ENCODE measurements at regions not wholly inside any gene's neighbourhood (a gene's known extent, or its start where the extent isn't known, plus 50 kb on each side); places are given as distances from the start of the nearest gene placed in this dataset.

- DNase-seq: no peak
Measured at GRCh38 chr17:69958063-69958462, 117.0 kb upstream of the KCNJ16 start.

GRCh38 chr17:69959283-69959682 lies 115.7 kb upstream of the KCNJ16 start:
- no peak for DNase-seq

GRCh38 chr17:69960755-69961154 lies 114.3 kb upstream of the KCNJ16 start:
- DNase-seq: no peak

GRCh38 chr17:69961501-69962145 lies 113.4 kb upstream of the KCNJ16 start:
- no peak for DNase-seq

GRCh38 chr17:69962436-69962995 lies 112.5 kb upstream of the KCNJ16 start:
- no peak for DNase-seq

- peak; percentile 87 for DNase-seq
Measured at GRCh38 chr17:69967910-69968411, 107.1 kb upstream of the KCNJ16 start.

GRCh38 chr17:69969897-69970296 lies 105.1 kb upstream of the KCNJ16 start:
- DNase-seq: no peak

- no peak for DNase-seq
Measured at GRCh38 chr17:69972251-69972650, 102.8 kb upstream of the KCNJ16 start.

- DNase-seq: no peak
Measured at GRCh38 chr17:69975808-69976207, 99.2 kb upstream of the KCNJ16 start.

- no peak for DNase-seq
Measured at GRCh38 chr17:69978056-69978646, 96.9 kb upstream of the KCNJ16 start.

GRCh38 chr17:69981441-69981840 lies 93.6 kb upstream of the KCNJ16 start:
- DNase-seq: no peak

- DNase-seq: no peak
Measured at GRCh38 chr17:69995476-69995875, 79.5 kb upstream of the KCNJ16 start.

GRCh38 chr17:69997332-69997731 lies 77.7 kb upstream of the KCNJ16 start:
- peak; percentile 49 for DNase-seq

- DNase-seq: no peak
Measured at GRCh38 chr17:69999253-69999652, 75.8 kb upstream of the KCNJ16 start.

- DNase-seq: no peak
Measured at GRCh38 chr17:70006159-70006558, 68.9 kb upstream of the KCNJ16 start.

GRCh38 chr17:70011750-70012149 lies 63.3 kb upstream of the KCNJ16 start:
- no peak for DNase-seq

GRCh38 chr17:70013911-70014310 lies 61.1 kb upstream of the KCNJ16 start:
- no peak for DNase-seq

- DNase-seq: no peak
Measured at GRCh38 chr17:70017112-70017511, 57.9 kb upstream of the KCNJ16 start.

- no peak for DNase-seq
Measured at GRCh38 chr17:70017941-70018340, 57.1 kb upstream of the KCNJ16 start.

GRCh38 chr17:70021726-70022125 lies 53.3 kb upstream of the KCNJ16 start:
- peak; percentile 1 for DNase-seq

- DNase-seq: no peak
Measured at GRCh38 chr17:70022175-70022574, 52.9 kb upstream of the KCNJ16 start.

- DNase-seq: no peak
Measured at GRCh38 chr17:70024253-70024652, 50.8 kb upstream of the KCNJ16 start.

Data from EL (cell line).